Trophoblast cell (in vitro differentiated cells and primary cell): ENCODE measurements at regions not wholly inside any gene's neighbourhood (a gene's known extent, or its start where the extent isn't known, plus 50 kb on each side); places are given as distances from the start of the nearest gene placed in this dataset.

Source experiments
- DNase-seq, 2 donors: peaks; one replicate each; pipeline ENCODE4 v3.0.0-alpha.2; 2016
- H2AFZ ChIP-seq: 2 replicates; pipeline ENCODE4 v1.6.1; 2013; ENCODE audit warnings: low read length, moderate library complexity, mild to moderate bottlenecking; ENCODE audit not compliant: insufficient read depth, poor library complexity
- H2AK5ac ChIP-seq: 2 replicates; pipeline ENCODE4 v1.6.1; 2013; ENCODE audit warnings: mild to moderate bottlenecking, low read length
- H2BK120ac ChIP-seq: 2 replicates; pipeline ENCODE4 v1.6.1; 2013; ENCODE audit warnings: low read length, mild to moderate bottlenecking, moderate library complexity; ENCODE audit not compliant: insufficient read depth, poor library complexity
- H2BK12ac ChIP-seq: 2 replicates; pipeline ENCODE4 v1.6.1; 2013; ENCODE audit warnings: mild to moderate bottlenecking, low read length, moderate library complexity
- H2BK5ac ChIP-seq: 2 replicates; pipeline ENCODE4 v1.6.1; 2013; ENCODE audit warnings: low read length, low read depth, moderate library complexity, mild to moderate bottlenecking; ENCODE audit not compliant: poor library complexity
- H3K14ac ChIP-seq: 2 replicates; pipeline ENCODE4 v1.6.1; 2013; ENCODE audit warnings: mild to moderate bottlenecking, low read length
- H3K18ac ChIP-seq: 2 replicates; pipeline ENCODE4 v1.6.1; 2013; ENCODE audit warnings: mild to moderate bottlenecking, low read length
- H3K23ac ChIP-seq: 2 replicates; pipeline ENCODE4 v1.6.1; 2013; ENCODE audit warnings: low read length
- H3K27ac ChIP-seq: 2 replicates; pipeline ENCODE4 v1.5.1; 2013; ENCODE audit warnings: low read depth, mild to moderate bottlenecking, inconsistent platforms, low read length, moderate library complexity
- H3K27me3 ChIP-seq: 2 replicates; pipeline ENCODE4 v1.6.1; 2013; ENCODE audit warnings: inconsistent platforms, mild to moderate bottlenecking, low read length, moderate library complexity; ENCODE audit not compliant: insufficient read depth
- H3K36me3 ChIP-seq, 2 experiments: 1 replicate in 1 of 2; 2 replicates in 1 of 2; pipeline ENCODE4 v1.6.1; 2013; ENCODE audit warnings: low read length in 2 of 2, mild to moderate bottlenecking in 2 of 2, moderate library complexity in 1 of 2; ENCODE audit not compliant: insufficient read depth in 2 of 2, control insufficient read depth in 1 of 2
- H3K4ac ChIP-seq: 2 replicates; pipeline ENCODE4 v1.6.1; 2013; ENCODE audit warnings: low read depth, mild to moderate bottlenecking, low read length, moderate library complexity
- H3K4me1 ChIP-seq, 2 experiments: 1 replicate in 1 of 2; 2 replicates in 1 of 2; pipeline ENCODE4 v1.6.1; 2013; ENCODE audit warnings: low read length in 2 of 2, mild to moderate bottlenecking in 2 of 2, moderate library complexity in 1 of 2; ENCODE audit not compliant: insufficient read depth in 2 of 2, control insufficient read depth in 1 of 2
- H3K4me2 ChIP-seq: 2 replicates; pipeline ENCODE4 v1.6.1; 2013; ENCODE audit warnings: inconsistent platforms, mild to moderate bottlenecking, low read length, moderate library complexity
- H3K4me3 ChIP-seq: 2 replicates; pipeline ENCODE4 v1.5.1; 2013; ENCODE audit warnings: mild to moderate bottlenecking, low read depth, low read length, inconsistent platforms
- H3K79me1 ChIP-seq: one replicate; pipeline ENCODE4 v1.6.1; 2013; ENCODE audit warnings: low read length
- H3K79me2 ChIP-seq: 2 replicates; pipeline ENCODE4 v1.6.1; 2013; ENCODE audit warnings: low read length, mild to moderate bottlenecking; ENCODE audit not compliant: control insufficient read depth, insufficient read depth, poor library complexity
- H3K9ac ChIP-seq: 2 replicates; pipeline ENCODE4 v1.6.1; 2013; ENCODE audit warnings: mild to moderate bottlenecking, low read length
- H3K9me3 ChIP-seq: 2 replicates; pipeline ENCODE4 v1.6.1; 2013; ENCODE audit warnings: low read depth, mild to moderate bottlenecking, control low read depth, inconsistent platforms, low read length; ENCODE audit not compliant: insufficient read depth
- H4K12ac ChIP-seq: 2 replicates; pipeline ENCODE4 v1.6.1; 2013; ENCODE audit warnings: low read depth, mild to moderate bottlenecking, low read length, moderate library complexity
- H4K8ac ChIP-seq: 2 replicates; pipeline ENCODE4 v1.6.1; 2013; ENCODE audit warnings: low read depth, mild to moderate bottlenecking, low read length, moderate library complexity
- H4K91ac ChIP-seq: one replicate; pipeline ENCODE4 v1.6.1; 2013; ENCODE audit warnings: low read depth, mild to moderate bottlenecking, low read length, moderate library complexity
- WGBS: extraction: QIAGEN DNeasy Blood & Tissue Kit; methylation state at CpG from one replicate; pipeline ENCODE4 v1.1.7; 2013; ENCODE audit warnings: missing lambda C conversion rate; ENCODE audit not compliant: insufficient read length, insufficient coverage; ENCODE audit errors: extremely low coverage; 5-methylcytosine and 5-hydroxymethylcytosine counted together

GRCh38 chr17:53574038-53574437 is 248.7 kb upstream of the KIF2B start:
- Histone ChIP-seq H3K9me3 (no peaks in the 10 kb centered on the region), H3K4me2 (no peak overlapping the region), H2AFZ (no peak overlapping the region), H3K9ac (no peak overlapping the region), H3K27me3 (no peaks in the 10 kb centered on the region), H3K18ac (no peak overlapping the region), H4K12ac (no peak overlapping the region), H3K23ac (no peak overlapping the region), H3K36me3 (no peaks in the 10 kb centered on the region), H4K91ac (no peak overlapping the region), H2AK5ac (no peak overlapping the region), H3K4me3 (no peak overlapping the region), H3K4ac (no peak overlapping the region), H2BK12ac (no peak overlapping the region), H4K8ac (no peak overlapping the region), H3K14ac (no peak overlapping the region), H3K27ac (no peak overlapping the region), H3K79me2 (no peaks in the 10 kb centered on the region), H2BK120ac (no peak overlapping the region), H3K4me1 (no peaks in the 10 kb centered on the region), H3K79me1 (no peaks in the 10 kb centered on the region), H2BK5ac (no peak overlapping the region)
- no peak for DNase-seq
- WGBS, result no CpG with 5 or more reads among the region's 2 CpGs

DNA sequence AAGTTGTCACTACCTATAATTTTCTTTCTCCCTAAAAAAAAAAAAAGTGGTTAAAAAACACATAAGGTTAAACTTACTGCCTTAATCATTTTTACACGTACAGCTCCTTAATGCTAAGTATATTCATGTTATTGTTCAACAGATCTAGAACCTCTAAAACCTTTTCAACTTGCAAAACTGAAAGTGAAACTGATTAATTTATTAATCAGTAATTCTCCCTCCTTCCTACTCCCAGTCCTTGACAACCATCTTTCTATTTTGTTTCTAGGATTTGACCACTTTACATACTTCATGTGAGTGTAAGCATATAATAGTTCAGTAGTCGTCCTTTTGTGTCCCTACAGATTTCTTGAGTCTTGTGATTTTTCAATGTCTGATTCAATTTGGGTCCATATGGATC is 251.4 kb upstream of the KIF2B start:
- no peak overlapping the region for H3K4me2 ChIP-seq
- H3K36me3 ChIP-seq, result no peaks in the 10 kb centered on the region
- DNase-seq, result no peak
- H4K8ac ChIP-seq, result no peak overlapping the region
- no peak overlapping the region for H3K4ac ChIP-seq
- no peak overlapping the region for H2AFZ ChIP-seq
- no peak overlapping the region for H2BK12ac ChIP-seq
- no peak overlapping the region for H2BK5ac ChIP-seq
- no peak overlapping the region for H3K14ac ChIP-seq
- no peak overlapping the region for H4K91ac ChIP-seq
- no peaks in the 10 kb centered on the region for H3K79me2 ChIP-seq
- H4K12ac ChIP-seq, result no peak overlapping the region
- no peaks in the 10 kb centered on the region for H3K79me1 ChIP-seq
- no peak overlapping the region for H3K9ac ChIP-seq
- H2BK120ac ChIP-seq, result no peak overlapping the region
- no peak overlapping the region for H3K23ac ChIP-seq
- H3K9me3 ChIP-seq, result no peaks in the 10 kb centered on the region
- H3K27ac ChIP-seq, result no peak overlapping the region
- H3K18ac ChIP-seq, result no peak overlapping the region
- H3K4me1 ChIP-seq, result no peaks in the 10 kb centered on the region
- H3K4me3 ChIP-seq, result no peak overlapping the region
- no CpG with 5 or more reads among the region's 2 CpGs for WGBS
- no peak overlapping the region for H2AK5ac ChIP-seq
- no peaks in the 10 kb centered on the region for H3K27me3 ChIP-seq

DNA sequence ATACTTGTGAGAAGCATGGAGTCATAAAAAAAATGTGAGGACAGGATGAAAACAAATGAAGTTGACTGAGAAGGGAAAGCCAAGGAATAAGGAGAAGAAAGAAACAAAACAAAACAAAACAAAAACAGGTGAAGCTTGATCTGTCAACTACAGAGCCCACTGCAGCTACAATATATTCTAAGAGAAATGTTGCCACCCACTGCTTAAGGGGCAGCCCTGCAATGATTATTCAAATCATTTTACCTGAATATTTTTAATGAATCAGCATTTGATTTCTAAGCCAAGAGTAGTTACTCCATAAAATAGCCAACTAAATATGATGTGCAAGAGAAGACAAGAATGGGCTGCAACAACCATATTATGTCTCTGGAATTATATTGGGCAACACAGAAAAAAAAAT is 252.0 kb upstream of the KIF2B start:
- Histone ChIP-seq H3K27ac (no peak overlapping the region), H2BK5ac (no peak overlapping the region), H2AFZ (no peak overlapping the region), H3K79me2 (no peaks in the 10 kb centered on the region), H3K4ac (no peak overlapping the region), H4K8ac (no peak overlapping the region), H2AK5ac (no peak overlapping the region), H4K12ac (no peak overlapping the region), H2BK12ac (no peak overlapping the region), H3K27me3 (no peaks in the 10 kb centered on the region), H3K9me3 (no peaks in the 10 kb centered on the region), H3K9ac (no peak overlapping the region), H3K4me2 (no peak overlapping the region), H4K91ac (no peak overlapping the region), H3K4me3 (no peak overlapping the region), H3K14ac (no peak overlapping the region), H3K18ac (no peak overlapping the region), H3K36me3 (no peaks in the 10 kb centered on the region), H3K4me1 (no peaks in the 10 kb centered on the region), H2BK120ac (no peak overlapping the region), H3K23ac (no peak overlapping the region), H3K79me1 (no peaks in the 10 kb centered on the region)
- DNase-seq, result no peak

GRCh38 chr17:53560953-53561352 is 261.8 kb upstream of the KIF2B start:
- DNase-seq, result peak in 1 of 2 donors; percentile 2
- WGBS, result no CpG with 5 or more reads among the region's 1 CpG
- Histone ChIP-seq H3K4me1 (no peaks in the 10 kb centered on the region), H3K14ac (no peak overlapping the region), H3K4me2 (no peak overlapping the region), H2BK5ac (no peak overlapping the region), H4K91ac (no peak overlapping the region), H3K36me3 (no peaks in the 10 kb centered on the region), H4K12ac (no peak overlapping the region), H3K9ac (no peak overlapping the region), H3K27me3 (no peaks in the 10 kb centered on the region), H3K23ac (no peak overlapping the region), H3K27ac (no peak overlapping the region), H3K9me3 (no peaks in the 10 kb centered on the region), H3K4me3 (no peak overlapping the region), H2BK120ac (no peak overlapping the region), H3K18ac (no peak overlapping the region), H2AK5ac (no peak overlapping the region), H3K4ac (no peak overlapping the region), H2BK12ac (no peak overlapping the region), H3K79me1 (no peaks in the 10 kb centered on the region), H2AFZ (no peak overlapping the region), H3K79me2 (no peaks in the 10 kb centered on the region), H4K8ac (no peak overlapping the region)

- no peaks in the 10 kb centered on the region for H3K79me1 ChIP-seq
- H3K9me3 ChIP-seq, result no peaks in the 10 kb centered on the region
- H3K4me1 ChIP-seq, result no peaks in the 10 kb centered on the region
- no peak overlapping the region for H2AFZ ChIP-seq
- no peak overlapping the region for H3K9ac ChIP-seq
- no peaks in the 10 kb centered on the region for H3K79me2 ChIP-seq
- H3K14ac ChIP-seq, result no peak overlapping the region
- DNase-seq, result no peak
- H2BK5ac ChIP-seq, result no peak overlapping the region
- no peak overlapping the region for H4K8ac ChIP-seq
- H2AK5ac ChIP-seq, result no peak overlapping the region
- no peak overlapping the region for H2BK120ac ChIP-seq
- H3K4me2 ChIP-seq, result no peak overlapping the region
- H4K91ac ChIP-seq, result no peak overlapping the region
- H3K4me3 ChIP-seq, result no peak overlapping the region
- H3K27me3 ChIP-seq, result no peaks in the 10 kb centered on the region
- no CpG with 5 or more reads among the region's 4 CpGs for WGBS
- no peak overlapping the region for H3K27ac ChIP-seq
- H3K23ac ChIP-seq, result no peak overlapping the region
- no peak overlapping the region for H2BK12ac ChIP-seq
- no peak overlapping the region for H3K18ac ChIP-seq
- H3K36me3 ChIP-seq, result no peaks in the 10 kb centered on the region
- H3K4ac ChIP-seq, result no peak overlapping the region
- H4K12ac ChIP-seq, result no peak overlapping the region
These were observed 274.5 kb upstream of the KIF2B start for GRCh38 chr17:53548252-53548651.
